GM23338 (cell line): ENCODE measurements at regions not wholly inside any gene's neighbourhood (a gene's known extent, or its start where the extent isn't known, plus 50 kb on each side); places are given as distances from the start of the nearest gene placed in this dataset.

Experiments used
- ATAC-seq: fragments of 200-7000 bp; cut with Tn5 transposase; 3 replicates; pipeline ENCODE4 v1.9.1; 2020
- DNase-seq: peaks from one replicate; pipeline ENCODE4 v3.0.0-alpha.2; 2015; ENCODE audit warnings: low spot score
- H2AFZ ChIP-seq: fragments of 200-600 bp; sonication (generic); 2 replicates; pipeline ENCODE4 v1.8.0; 2016; ENCODE audit warnings: antibody characterized with exemption, mild to moderate bottlenecking, moderate library complexity
- H3F3A ChIP-seq: fragments of 200-600 bp; sonication (generic); replicated peaks from 2 replicates; pipeline ENCODE4 v1.8.0; 2017; ENCODE audit warnings: antibody characterized with exemption, mixed run types, low read depth
- H3K27ac ChIP-seq: fragments of 200-600 bp; sonication (generic); 2 replicates; pipeline ENCODE4 v1.6.1; 2016; ENCODE audit warnings: low read depth
- H3K27me3 ChIP-seq: fragments of 200-600 bp; sonication (generic); 2 replicates; pipeline ENCODE4 v1.8.0; 2016; ENCODE audit warnings: mild to moderate bottlenecking, mixed run types, moderate library complexity; ENCODE audit not compliant: insufficient read depth
- H3K36me3 ChIP-seq: fragments of 200-600 bp; sonication (generic); 2 replicates; pipeline ENCODE4 v1.8.0; 2016; ENCODE audit warnings: mild to moderate bottlenecking; ENCODE audit not compliant: insufficient read depth
- H3K4me1 ChIP-seq: fragments of 200-600 bp; sonication (generic); 2 replicates; pipeline ENCODE4 v1.8.0; 2016; ENCODE audit warnings: mild to moderate bottlenecking, moderate library complexity; ENCODE audit not compliant: insufficient read depth
- H3K4me2 ChIP-seq: fragments of 200-600 bp; sonication (generic); 2 replicates; pipeline ENCODE4 v1.7.1; 2017; ENCODE audit warnings: mixed run types
- H3K4me3 ChIP-seq: fragments of 200-600 bp; sonication (generic); 2 replicates; pipeline ENCODE4 v1.6.1; 2016; ENCODE audit warnings: mixed run types
- H3K79me2 ChIP-seq: fragments of 200-600 bp; sonication (generic); replicated peaks from 2 replicates; pipeline ENCODE4 v1.8.0; 2017; ENCODE audit warnings: mild to moderate bottlenecking; ENCODE audit not compliant: insufficient read depth
- H3K9me2 ChIP-seq: fragments of 200-600 bp; sonication (generic); 2 replicates; pipeline ENCODE4 v1.8.0; 2017; ENCODE audit not compliant: insufficient read depth
- H4K20me1 ChIP-seq: fragments of 200-600 bp; sonication (generic); replicated peaks from 2 replicates; pipeline ENCODE4 v1.8.0; 2017; ENCODE audit warnings: mild to moderate bottlenecking; ENCODE audit not compliant: insufficient read depth
- H3K27ac Mint-ChIP-seq: 2 replicates; pipeline ENCODE4 v1.8.0; 2020; ENCODE audit warnings: inconsistent platforms, mild to moderate bottlenecking, moderate library complexity, mixed read lengths
- H3K27me3 Mint-ChIP-seq: 3 replicates; pipeline ENCODE4 v1.8.0; 2022; ENCODE audit warnings: low read depth, mild to moderate bottlenecking, moderate library complexity, mixed read lengths, inconsistent platforms; ENCODE audit not compliant: insufficient read depth, poor library complexity
- H3K36me3 Mint-ChIP-seq: 3 replicates; pipeline ENCODE4 v1.8.0; 2021; ENCODE audit warnings: low read depth, mild to moderate bottlenecking, inconsistent platforms, moderate library complexity, mixed read lengths
- H3K4me1 Mint-ChIP-seq: 3 replicates; pipeline ENCODE4 v1.8.0; 2020; ENCODE audit warnings: mild to moderate bottlenecking, inconsistent platforms, mixed read lengths
- H3K4me3 Mint-ChIP-seq: 3 replicates; pipeline ENCODE4 v1.8.0; 2021; ENCODE audit warnings: moderate library complexity, mild to moderate bottlenecking, inconsistent platforms, mixed read lengths
- H3K9me3 Mint-ChIP-seq: 3 replicates; pipeline ENCODE4 v1.8.0; 2020; ENCODE audit warnings: moderate library complexity, mild to moderate bottlenecking, inconsistent platforms, mixed read lengths
- EZH2 ChIP-seq: fragments of 200-600 bp; sonication (generic); IDR thresholded peaks from one replicate; pipeline ENCODE4 v1.8.0; 2017; ENCODE audit warnings: antibody characterized with exemption, mild to moderate bottlenecking, low read depth; ENCODE audit not compliant: unreplicated experiment
- EZH2phosphoT487 ChIP-seq: fragments of 200-600 bp; sonication (generic); IDR thresholded peaks from one replicate; pipeline ENCODE4 v1.8.1; 2018; ENCODE audit warnings: antibody characterized with exemption; ENCODE audit not compliant: unreplicated experiment
- NANOG ChIP-seq: IDR thresholded peaks from 2 replicates; pipeline ENCODE4 v1.6.1; 2016; ENCODE audit warnings: antibody characterized with exemption, borderline replicate concordance
- POLR2AphosphoS5 ChIP-seq: IDR thresholded peaks from 2 replicates; pipeline ENCODE4 v1.6.1; 2016; ENCODE audit warnings: antibody characterized with exemption, low read depth
- REST ChIP-seq: IDR thresholded peaks from one replicate; pipeline ENCODE4 v1.6.1; 2018; ENCODE audit warnings: antibody characterized with exemption; ENCODE audit not compliant: unreplicated experiment
- STAT1 ChIP-seq: IDR thresholded peaks from one replicate; pipeline ENCODE4 v1.6.1; 2016; ENCODE audit warnings: antibody characterized with exemption; ENCODE audit not compliant: unreplicated experiment
- ZNF114 ChIP-seq: fragments of 250-450 bp; sonication (Bioruptor Pico); IDR thresholded peaks from 2 replicates; pipeline ENCODE4 v1.5.0; 2020; ENCODE audit warnings: mild to moderate bottlenecking, moderate library complexity
- ZNF331 ChIP-seq: fragments of 250-450 bp; sonication (Bioruptor Pico); IDR thresholded peaks from 2 replicates; pipeline ENCODE4 v1.5.0; 2020; ENCODE audit warnings: low read depth, mild to moderate bottlenecking, moderate library complexity
- TF ChIP-seq, protein P1 (sequence below): IDR thresholded peaks from 2 replicates; pipeline ENCODE4 v1.6.1; 2016; ENCODE audit warnings: antibody characterized with exemption

- no peaks in the 10 kb centered on the region for H3K36me3 Mint-ChIP-seq
- H3K4me1 ChIP-seq, result peaks cover 35% of the 10 kb centered on the region
Observed at GRCh38 chr2:66702301-66702700, 267.4 kb downstream of the MEIS1 start.

DNA sequence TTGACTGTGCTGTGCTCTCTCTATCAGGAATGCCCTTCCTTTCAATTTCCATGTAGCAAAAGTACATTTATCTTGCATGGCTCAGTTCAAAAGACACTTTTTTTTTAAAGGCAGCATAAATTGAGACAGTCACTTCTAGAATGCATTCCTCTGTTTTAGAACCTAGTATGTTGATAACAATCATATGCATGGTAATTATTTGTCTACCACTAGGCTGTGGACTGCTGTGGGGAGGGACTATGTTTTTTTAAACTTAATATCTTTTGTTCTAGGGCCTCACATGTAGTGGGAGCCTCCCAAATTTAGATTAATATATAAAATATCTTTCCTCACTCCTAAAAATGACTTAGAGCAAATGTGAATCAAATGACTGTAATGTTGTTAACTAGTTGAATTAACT is 269.9 kb downstream of the MEIS1 start:
- H3F3A ChIP-seq, result no peaks in the 10 kb centered on the region
- no peaks in the 10 kb centered on the region for H3K36me3 ChIP-seq
- H3K27me3 Mint-ChIP-seq, result peaks cover 2% of the 10 kb centered on the region
- H3K4me3 Mint-ChIP-seq, result no peak overlapping the region
- H3K9me2 ChIP-seq, result no peaks in the 10 kb centered on the region
- peaks cover 23% of the 10 kb centered on the region for H3K4me1 Mint-ChIP-seq
- H3K79me2 ChIP-seq, result no peaks in the 10 kb centered on the region
- H3K27ac ChIP-seq, result no peak overlapping the region
- peaks cover 12% of the 10 kb centered on the region for H3K4me1 ChIP-seq
- no peaks in the 10 kb centered on the region for H3K9me3 Mint-ChIP-seq
- H3K27ac Mint-ChIP-seq, result no peak overlapping the region
- H3K27me3 ChIP-seq, result no peaks in the 10 kb centered on the region
- H2AFZ ChIP-seq, result no peak overlapping the region
- H4K20me1 ChIP-seq, result no peaks in the 10 kb centered on the region
- ATAC-seq (no peak), DNase-seq (no peak)
- H3K36me3 Mint-ChIP-seq, result no peaks in the 10 kb centered on the region
- H3K4me3 ChIP-seq, result no peak overlapping the region
- H3K4me2 ChIP-seq, result no peak overlapping the region
- TF ChIP-seq EZH2phosphoT487 (no peak), NANOG (no peak), STAT1 (no peak), EZH2 (no peak), ZNF331 (CRISPR knock-in tag) (no peak), POLR2AphosphoS5 (no peak)
- TF ChIP-seq, protein P1, sequence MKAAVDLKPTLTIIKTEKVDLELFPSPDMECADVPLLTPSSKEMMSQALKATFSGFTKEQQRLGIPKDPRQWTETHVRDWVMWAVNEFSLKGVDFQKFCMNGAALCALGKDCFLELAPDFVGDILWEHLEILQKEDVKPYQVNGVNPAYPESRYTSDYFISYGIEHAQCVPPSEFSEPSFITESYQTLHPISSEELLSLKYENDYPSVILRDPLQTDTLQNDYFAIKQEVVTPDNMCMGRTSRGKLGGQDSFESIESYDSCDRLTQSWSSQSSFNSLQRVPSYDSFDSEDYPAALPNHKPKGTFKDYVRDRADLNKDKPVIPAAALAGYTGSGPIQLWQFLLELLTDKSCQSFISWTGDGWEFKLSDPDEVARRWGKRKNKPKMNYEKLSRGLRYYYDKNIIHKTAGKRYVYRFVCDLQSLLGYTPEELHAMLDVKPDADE, result no peak

More at GRCh38 chr2:66702301-66702700, 267.4 kb downstream of the MEIS1 start:
- no peak for TF ChIP-seq ZNF114 (CRISPR knock-in tag)
- no peak for TF ChIP-seq REST
- no peak for TF ChIP-seq EZH2phosphoT487
- no peak for ATAC-seq
- no peak for DNase-seq
- H3K27ac ChIP-seq, result no peak overlapping the region
- no peak overlapping the region for H3K4me2 ChIP-seq
- Mint-ChIP-seq H3K4me3 (no peak overlapping the region), H3K27ac (no peak overlapping the region), H3K27me3 (peaks cover 6% of the 10 kb centered on the region), H3K9me3 (no peaks in the 10 kb centered on the region), H3K4me1 (peaks cover 46% of the 10 kb centered on the region)
- H3K9me2 ChIP-seq, result no peaks in the 10 kb centered on the region
- no peaks in the 10 kb centered on the region for H3F3A ChIP-seq
- no peaks in the 10 kb centered on the region for H3K27me3 ChIP-seq
- H3K4me3 ChIP-seq, result no peak overlapping the region
- H4K20me1 ChIP-seq, result no peaks in the 10 kb centered on the region
- no peak overlapping the region for H2AFZ ChIP-seq
- no peaks in the 10 kb centered on the region for H3K36me3 ChIP-seq
- H3K79me2 ChIP-seq, result no peaks in the 10 kb centered on the region
